ENCODE measurements at regions not wholly inside any gene's neighbourhood (a gene's known extent, or its start where the extent isn't known, plus 50 kb on each side); places are given as distances from the start of the nearest gene placed in this dataset.

GRCh38 chr6:126264265-126264664, 75.7 kb upstream of the CENPW start:
- intact Hi-C loops (cut with micrococcal nuclease), result no loop called here
- POLR2A ChIA-PET, result no interaction called here
- no peak for TF ChIP-seq CTCF (IDR thresholded peaks at IDR 0.05; ENCODE audit: unreplicated experiment)
- DNase-seq (ENCODE audit: unreplicated experiment), result no peak
- BruUV-seq (replicated peaks), result no TSS peak
- H3K36me3 Mint-ChIP-seq (ENCODE audit: insufficient read depth, unreplicated experiment), result no peaks in the 10 kb centered on the region
- no peak overlapping the region for H3K27ac Mint-ChIP-seq (ENCODE audit: low read depth, unreplicated experiment)
- H3K27me3 Mint-ChIP-seq (ENCODE audit: insufficient read depth, unreplicated experiment), result no peaks in the 10 kb centered on the region
- H3K4me1 Mint-ChIP-seq (ENCODE audit: insufficient read depth, unreplicated experiment), result no peaks in the 10 kb centered on the region
- H3K4me3 Mint-ChIP-seq (ENCODE audit: unreplicated experiment), result no peak overlapping the region
- CTCF ChIA-PET, result no interaction called here
- H3K9me3 Mint-ChIP-seq (ENCODE audit: unreplicated experiment), result no peaks in the 10 kb centered on the region

GRCh38 chr6:126266664-126267063, 73.3 kb upstream of the CENPW start:
- H3K4me3 Mint-ChIP-seq (ENCODE audit: unreplicated experiment), result no peak overlapping the region
- ChIA-PET POLR2A (no interaction called here), CTCF (no interaction called here)
- DNase-seq (ENCODE audit: unreplicated experiment), result no peak
- no peaks in the 10 kb centered on the region for H3K27me3 Mint-ChIP-seq (ENCODE audit: insufficient read depth, unreplicated experiment)
- no peak overlapping the region for H3K27ac Mint-ChIP-seq (ENCODE audit: low read depth, unreplicated experiment)
- BruUV-seq (replicated peaks), result no TSS peak
- H3K9me3 Mint-ChIP-seq (ENCODE audit: unreplicated experiment), result no peaks in the 10 kb centered on the region
- intact Hi-C loops (cut with micrococcal nuclease), result no loop called here
- TF ChIP-seq CTCF (IDR thresholded peaks at IDR 0.05; ENCODE audit: unreplicated experiment), result no peak
- no peaks in the 10 kb centered on the region for H3K36me3 Mint-ChIP-seq (ENCODE audit: insufficient read depth, unreplicated experiment)
- no peaks in the 10 kb centered on the region for H3K4me1 Mint-ChIP-seq (ENCODE audit: insufficient read depth, unreplicated experiment)

- no peak overlapping the region for H3K27ac Mint-ChIP-seq (ENCODE audit: low read depth, unreplicated experiment)
- intact Hi-C loops (cut with micrococcal nuclease), result no loop called here
Measured at GRCh38 chr6:126267626-126268025, 72.3 kb upstream of the CENPW start.

GRCh38 chr6:126268092-126268491, 71.8 kb upstream of the CENPW start:
- no TSS peak for BruUV-seq (replicated peaks)
- H3K9me3 Mint-ChIP-seq (ENCODE audit: unreplicated experiment), result no peaks in the 10 kb centered on the region
- POLR2A ChIA-PET, result no interaction called here
- no peak overlapping the region for H3K4me3 Mint-ChIP-seq (ENCODE audit: unreplicated experiment)
- H3K36me3 Mint-ChIP-seq (ENCODE audit: insufficient read depth, unreplicated experiment), result no peaks in the 10 kb centered on the region
- H3K27me3 Mint-ChIP-seq (ENCODE audit: insufficient read depth, unreplicated experiment), result no peaks in the 10 kb centered on the region
- DNase-seq (ENCODE audit: unreplicated experiment), result no peak
- no peaks in the 10 kb centered on the region for H3K4me1 Mint-ChIP-seq (ENCODE audit: insufficient read depth, unreplicated experiment)
- no peak overlapping the region for H3K27ac Mint-ChIP-seq (ENCODE audit: low read depth, unreplicated experiment)
- CTCF ChIA-PET, result interaction anchor here (0.6 to 1.3 kb wide), 2 partner anchors 16 to 677 kb away, joined by 3 read pairs; no protein-coding TSS in a partner anchor
- no peak for TF ChIP-seq CTCF (IDR thresholded peaks at IDR 0.05; ENCODE audit: unreplicated experiment)
- intact Hi-C loops (cut with micrococcal nuclease), result no loop called here

More at GRCh38 chr6:126267626-126268025, 72.3 kb upstream of the CENPW start:
- no peak for TF ChIP-seq CTCF (IDR thresholded peaks at IDR 0.05; ENCODE audit: unreplicated experiment)
- no TSS peak for BruUV-seq (replicated peaks)
- no peak for DNase-seq (ENCODE audit: unreplicated experiment)
- Mint-ChIP-seq H3K9me3 (ENCODE audit: unreplicated experiment) (no peaks in the 10 kb centered on the region), H3K4me1 (ENCODE audit: insufficient read depth, unreplicated experiment) (no peaks in the 10 kb centered on the region), H3K36me3 (ENCODE audit: insufficient read depth, unreplicated experiment) (no peaks in the 10 kb centered on the region), H3K4me3 (ENCODE audit: unreplicated experiment) (no peak overlapping the region), H3K27me3 (ENCODE audit: insufficient read depth, unreplicated experiment) (no peaks in the 10 kb centered on the region)
- CTCF ChIA-PET, result interaction anchor here (1.3 kb wide), 1 partner anchor 16 kb away, joined by 3 read pairs; no protein-coding TSS in a partner anchor
- POLR2A ChIA-PET, result no interaction called here
